GM12864 (cell line): ENCODE measurements at regions not wholly inside any gene's neighbourhood (a gene's known extent, or its start where the extent isn't known, plus 50 kb on each side); places are given as distances from the start of the nearest gene placed in this dataset.

Experiments used
- DNase-seq: peaks from one replicate; pipeline ENCODE4 v3.0.0-alpha.2; 2011; ENCODE audit warnings: low read depth
- H3K4me3 ChIP-seq: 2 replicates; pipeline ENCODE4 v1.5.1; 2011; ENCODE audit warnings: mild to moderate bottlenecking, low read depth, low read length, control low read depth
- TF ChIP-seq, protein P1 (sequence below): IDR thresholded peaks from 2 replicates; pipeline ENCODE4 v1.5.1; 2011; ENCODE audit warnings: low read depth, mild to moderate bottlenecking, moderate library complexity, low read length, control low read depth, inconsistent platforms; ENCODE audit errors: missing control alignments

DNA sequence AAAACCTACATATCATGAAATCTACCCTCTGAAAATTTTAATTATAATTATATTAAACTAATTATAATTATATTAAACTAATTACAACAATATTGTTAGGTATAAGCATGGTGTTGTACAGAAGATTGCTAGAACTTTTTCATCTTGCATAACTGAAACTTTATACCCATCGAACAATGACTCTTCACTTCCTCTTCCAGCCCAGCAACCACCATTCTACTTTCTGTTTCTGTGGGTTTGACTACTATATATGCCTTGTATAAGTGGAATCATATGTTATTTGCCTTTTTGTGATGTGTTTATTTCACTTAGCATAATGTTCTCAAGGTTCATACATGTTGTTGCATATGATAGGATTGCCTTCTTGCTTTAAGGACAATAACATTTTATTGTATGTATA is 274.2 kb upstream of the CCNH start:
- no peak for DNase-seq
- TF ChIP-seq, protein P1, sequence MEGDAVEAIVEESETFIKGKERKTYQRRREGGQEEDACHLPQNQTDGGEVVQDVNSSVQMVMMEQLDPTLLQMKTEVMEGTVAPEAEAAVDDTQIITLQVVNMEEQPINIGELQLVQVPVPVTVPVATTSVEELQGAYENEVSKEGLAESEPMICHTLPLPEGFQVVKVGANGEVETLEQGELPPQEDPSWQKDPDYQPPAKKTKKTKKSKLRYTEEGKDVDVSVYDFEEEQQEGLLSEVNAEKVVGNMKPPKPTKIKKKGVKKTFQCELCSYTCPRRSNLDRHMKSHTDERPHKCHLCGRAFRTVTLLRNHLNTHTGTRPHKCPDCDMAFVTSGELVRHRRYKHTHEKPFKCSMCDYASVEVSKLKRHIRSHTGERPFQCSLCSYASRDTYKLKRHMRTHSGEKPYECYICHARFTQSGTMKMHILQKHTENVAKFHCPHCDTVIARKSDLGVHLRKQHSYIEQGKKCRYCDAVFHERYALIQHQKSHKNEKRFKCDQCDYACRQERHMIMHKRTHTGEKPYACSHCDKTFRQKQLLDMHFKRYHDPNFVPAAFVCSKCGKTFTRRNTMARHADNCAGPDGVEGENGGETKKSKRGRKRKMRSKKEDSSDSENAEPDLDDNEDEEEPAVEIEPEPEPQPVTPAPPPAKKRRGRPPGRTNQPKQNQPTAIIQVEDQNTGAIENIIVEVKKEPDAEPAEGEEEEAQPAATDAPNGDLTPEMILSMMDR: no peak
- no peak overlapping the region for H3K4me3 ChIP-seq

GRCh38 chr5:87686018-87686417 is 273.3 kb upstream of the CCNH start:
- H3K4me3 ChIP-seq: no peak overlapping the region
- no peak for DNase-seq
- TF ChIP-seq, protein P1: no peak

GRCh38 chr5:87674235-87674634 is 261.5 kb upstream of the CCNH start:
- TF ChIP-seq, protein P1: no peak
- H3K4me3 ChIP-seq: no peak overlapping the region
- no peak for DNase-seq

DNA sequence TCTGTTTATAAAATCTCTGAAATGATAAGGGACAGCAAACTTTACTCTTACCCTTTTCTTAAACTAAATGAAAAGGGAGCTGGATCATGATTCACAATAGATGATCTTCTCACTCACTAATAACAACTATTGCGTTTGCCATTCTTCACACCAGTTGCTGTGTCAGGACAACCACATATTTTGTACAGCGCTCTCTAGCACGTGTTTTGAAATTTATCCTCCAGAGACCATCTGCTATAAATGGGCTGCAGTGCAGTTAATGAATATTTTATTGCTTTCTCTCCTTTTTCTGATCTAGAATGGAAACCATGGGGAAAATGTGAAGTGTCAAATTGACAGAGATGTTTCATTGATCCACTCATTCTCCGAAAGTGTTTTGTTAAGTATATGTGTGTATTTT is 258.4 kb upstream of the CCNH start:
- H3K4me3 ChIP-seq: no peak overlapping the region
- TF ChIP-seq, protein P1: no peak
- no peak for DNase-seq

DNA sequence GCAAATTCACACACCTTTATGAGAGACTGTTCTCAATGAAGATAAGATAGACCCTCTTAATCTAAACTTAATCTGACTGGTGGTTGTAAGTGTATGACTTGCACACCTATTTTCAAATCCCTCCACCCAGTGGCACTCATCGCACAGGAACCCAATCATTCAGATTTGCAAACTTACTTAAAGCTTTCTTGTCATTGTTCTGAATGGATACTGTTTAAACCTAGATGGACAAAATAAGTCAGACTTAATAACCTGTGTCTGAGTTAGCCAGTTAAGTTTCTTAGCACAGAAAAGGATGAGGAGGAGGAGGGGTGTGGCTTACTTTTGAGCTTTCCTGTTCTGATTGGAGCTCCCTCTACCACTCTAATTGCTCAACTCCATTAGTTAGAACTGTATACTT is 252.4 kb upstream of the CCNH start:
- DNase-seq: no peak
- no peak overlapping the region for H3K4me3 ChIP-seq
- TF ChIP-seq, protein P1: no peak

DNA sequence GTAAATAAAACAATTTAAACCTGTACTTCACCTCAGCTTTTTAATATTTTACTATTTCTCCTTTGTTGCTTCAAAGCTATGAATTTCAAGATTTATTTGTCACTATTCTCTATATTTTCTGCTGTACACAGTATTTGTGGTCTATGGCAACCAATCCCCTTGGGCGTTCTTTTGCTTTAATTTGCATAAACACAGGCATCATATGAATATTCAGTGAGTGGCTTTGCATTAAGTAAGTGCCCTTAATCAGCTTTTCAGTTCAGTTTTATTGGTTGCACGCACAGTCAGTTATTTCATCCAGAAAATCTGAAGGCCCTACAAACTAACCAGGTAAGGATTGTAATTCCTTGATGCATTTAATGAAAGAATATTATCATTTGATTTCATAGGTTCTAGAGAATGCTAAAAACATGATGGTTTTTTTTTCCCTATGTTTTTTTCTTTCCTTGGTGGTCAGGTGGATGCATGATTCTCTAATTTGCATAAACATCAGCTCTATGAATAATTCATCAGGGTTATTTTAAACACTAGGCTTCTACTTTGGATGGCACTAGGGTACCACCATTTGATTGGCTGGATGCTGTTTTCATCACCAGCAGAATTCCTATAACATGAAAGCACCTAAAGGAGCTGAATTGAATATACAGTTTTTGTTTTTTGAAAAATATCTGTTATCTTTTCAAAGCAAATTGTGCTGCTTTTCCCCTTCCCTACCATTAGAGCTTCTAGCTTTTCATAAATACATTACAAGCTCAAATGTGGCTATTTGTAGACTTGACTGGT is 249.2 kb upstream of the CCNH start:
- TF ChIP-seq, protein P1: no peak
- DNase-seq: no peak
- no peak overlapping the region for H3K4me3 ChIP-seq

- H3K4me3 ChIP-seq: no peak overlapping the region
- DNase-seq: no peak
- TF ChIP-seq, protein P1: no peak
These were observed 240.5 kb upstream of the CCNH start for GRCh38 chr5:87653242-87653641.
